ENCODE measurements at regions not wholly inside any gene's neighbourhood (a gene's known extent, or its start where the extent isn't known, plus 50 kb on each side); places are given as distances from the start of the nearest gene placed in this dataset.
"Not testable (repeated sequence)": the region's sequence is repeated elsewhere in the genome, so short reads cannot be mapped to it uniquely, and the experiment has no call there.

- Mint-ChIP-seq H3K4me3 (no peak overlapping the region), H3K27ac (no peak overlapping the region), H3K4me1 (no peaks in the 10 kb centered on the region), H3K9me3 (peaks cover 2% of the 10 kb centered on the region), H3K36me3 (ENCODE audit: low read depth) (no peaks in the 10 kb centered on the region), H3K27me3 (ENCODE audit: low read depth) (no peaks in the 10 kb centered on the region)
- no peak for TF ChIP-seq CTCF (IDR thresholded peaks at IDR 0.05; ENCODE audit: unreplicated experiment in 3 of 3)
Measured at GRCh38 chr9:31745468-31745867, 639.0 kb upstream of the ACO1 start.

- Mint-ChIP-seq H3K4me3 (no peak overlapping the region), H3K27me3 (ENCODE audit: low read depth) (no peaks in the 10 kb centered on the region)
Measured at GRCh38 chr9:31745886-31746285, 638.6 kb upstream of the ACO1 start.

GRCh38 chr9:31753756-31754155 is 630.7 kb upstream of the ACO1 start:
- Mint-ChIP-seq H3K9me3 (peaks cover 5% of the 10 kb centered on the region), H3K36me3 (ENCODE audit: low read depth) (no peaks in the 10 kb centered on the region), H3K27ac (no peak overlapping the region), H3K4me3 (no peak overlapping the region), H3K4me1 (no peaks in the 10 kb centered on the region), H3K27me3 (ENCODE audit: low read depth) (no peaks in the 10 kb centered on the region)
- TF ChIP-seq CTCF (IDR thresholded peaks at IDR 0.05; ENCODE audit: unreplicated experiment in 3 of 3), result no peak

More at GRCh38 chr9:31745886-31746285, 638.6 kb upstream of the ACO1 start:
- no peaks in the 10 kb centered on the region for H3K36me3 Mint-ChIP-seq (ENCODE audit: low read depth)
- no peak for TF ChIP-seq CTCF (IDR thresholded peaks at IDR 0.05; ENCODE audit: unreplicated experiment in 3 of 3)
- no peak overlapping the region for H3K27ac Mint-ChIP-seq
- peaks cover 2% of the 10 kb centered on the region for H3K9me3 Mint-ChIP-seq
- H3K4me1 Mint-ChIP-seq, result no peaks in the 10 kb centered on the region

- H3K4me1 Mint-ChIP-seq, result no peaks in the 10 kb centered on the region
- peaks cover 7% of the 10 kb centered on the region for H3K9me3 Mint-ChIP-seq
- H3K27me3 Mint-ChIP-seq (ENCODE audit: low read depth), result no peaks in the 10 kb centered on the region
- H3K27ac Mint-ChIP-seq, result no peak overlapping the region
- no peak for TF ChIP-seq CTCF (IDR thresholded peaks at IDR 0.05; ENCODE audit: unreplicated experiment in 3 of 3)
- no peaks in the 10 kb centered on the region for H3K36me3 Mint-ChIP-seq (ENCODE audit: low read depth)
- H3K4me3 Mint-ChIP-seq, result no peak overlapping the region
Measured at GRCh38 chr9:31759703-31760102, 624.7 kb upstream of the ACO1 start.

GRCh38 chr9:31774021-31774420 is 610.4 kb upstream of the ACO1 start:
- not testable (repeated sequence) for H3K4me3 Mint-ChIP-seq; H3K27me3 Mint-ChIP-seq (ENCODE audit: low read depth)
- H3K27ac Mint-ChIP-seq, result peak overlapping the region in 1 of 3 experiments; percentile 57
- H3K4me1 Mint-ChIP-seq, result peaks cover 23% of the 10 kb centered on the region
- peaks cover 52% of the 10 kb centered on the region for H3K9me3 Mint-ChIP-seq
- peaks cover 13% of the 10 kb centered on the region for H3K36me3 Mint-ChIP-seq (ENCODE audit: low read depth)

- Mint-ChIP-seq H3K4me3 (no peak overlapping the region), H3K4me1 (peaks cover 23% of the 10 kb centered on the region), H3K27ac (peak overlapping the region in 1 of 3 experiments; percentile 57), H3K27me3 (ENCODE audit: low read depth) (peaks cover 7% of the 10 kb centered on the region), H3K9me3 (peaks cover 52% of the 10 kb centered on the region), H3K36me3 (ENCODE audit: low read depth) (peaks cover 13% of the 10 kb centered on the region)
- TF ChIP-seq CTCF (IDR thresholded peaks at IDR 0.05; ENCODE audit: unreplicated experiment in 3 of 3), result no peak
Measured at GRCh38 chr9:31774571-31774970, 609.9 kb upstream of the ACO1 start.
